HG03045 (cell line): ENCODE measurements at regions not wholly inside any gene's neighbourhood (a gene's known extent, or its start where the extent isn't known, plus 50 kb on each side); places are given as distances from the start of the nearest gene placed in this dataset.

Source experiments
- ATAC-seq: cut with Tn5 transposase; IDR thresholded peaks from one replicate; pipeline ENCODE4 v1.9.1; 2021; ENCODE audit warnings: mild to moderate bottlenecking, moderate library complexity; ENCODE audit not compliant: unreplicated experiment

- ATAC-seq: no peak
These were observed 127.3 kb downstream of the TMA16 start for GRCh38 chr4:163621821-163622220.

- ATAC-seq: no peak
These were observed 128.0 kb downstream of the TMA16 start for GRCh38 chr4:163622379-163623035.

GRCh38 chr4:163623787-163624186 lies 129.3 kb downstream of the TMA16 start:
- ATAC-seq: no peak

GRCh38 chr4:163624727-163625126 lies 130.2 kb downstream of the TMA16 start:
- ATAC-seq: no peak

GRCh38 chr4:163631288-163631687 lies 136.8 kb downstream of the TMA16 start:
- ATAC-seq: no peak

- ATAC-seq: no peak
These were observed 144.4 kb downstream of the TMA16 start for GRCh38 chr4:163638909-163639308.

GRCh38 chr4:163649557-163650091 lies 155.1 kb downstream of the TMA16 start:
- ATAC-seq: no peak

GRCh38 chr4:163651761-163652160 lies 157.3 kb downstream of the TMA16 start:
- no peak for ATAC-seq

GRCh38 chr4:163654621-163655020 lies 160.1 kb downstream of the TMA16 start:
- ATAC-seq: no peak

GRCh38 chr4:163660636-163661035 lies 166.1 kb downstream of the TMA16 start:
- no peak for ATAC-seq

GRCh38 chr4:163662768-163663167 lies 168.3 kb downstream of the TMA16 start:
- ATAC-seq: no peak

- ATAC-seq: peak; percentile 82
These were observed 169.2 kb downstream of the TMA16 start for GRCh38 chr4:163663454-163664225.

GRCh38 chr4:163665101-163665500 lies 170.6 kb downstream of the TMA16 start:
- ATAC-seq: no peak

- ATAC-seq: peak; percentile 30
These were observed 171.2 kb downstream of the TMA16 start for GRCh38 chr4:163665521-163666331.

- no peak for ATAC-seq
These were observed 171.9 kb downstream of the TMA16 start for GRCh38 chr4:163666332-163666873.

GRCh38 chr4:163672751-163673150 lies 178.3 kb downstream of the TMA16 start:
- ATAC-seq: no peak

- no peak for ATAC-seq
These were observed 179.6 kb downstream of the TMA16 start for GRCh38 chr4:163673848-163674697.

GRCh38 chr4:163679189-163679588 lies 184.7 kb downstream of the TMA16 start:
- no peak for ATAC-seq

GRCh38 chr4:163680386-163681098 lies 186.1 kb downstream of the TMA16 start:
- no peak for ATAC-seq
